GM18519 (cell line): ENCODE measurements at regions not wholly inside any gene's neighbourhood (a gene's known extent, or its start where the extent isn't known, plus 50 kb on each side); places are given as distances from the start of the nearest gene placed in this dataset.

Experiments
- ATAC-seq: cut with Tn5 transposase; IDR thresholded peaks from one replicate; pipeline ENCODE4 v1.9.1; 2021; ENCODE audit warnings: mild to moderate bottlenecking, moderate library complexity; ENCODE audit not compliant: unreplicated experiment, low FRiP score

- ATAC-seq, result no peak
These were observed 96.9 kb upstream of the KCNJ16 start for GRCh38 chr17:69978056-69978646.

- ATAC-seq, result no peak
These were observed 93.6 kb upstream of the KCNJ16 start for GRCh38 chr17:69981441-69981840.

- no peak for ATAC-seq
These were observed 79.5 kb upstream of the KCNJ16 start for GRCh38 chr17:69995476-69995875.

- no peak for ATAC-seq
These were observed 77.7 kb upstream of the KCNJ16 start for GRCh38 chr17:69997332-69997731.

- no peak for ATAC-seq
These were observed 75.8 kb upstream of the KCNJ16 start for GRCh38 chr17:69999253-69999652.

GRCh38 chr17:70006159-70006558 is 68.9 kb upstream of the KCNJ16 start:
- no peak for ATAC-seq

- no peak for ATAC-seq
These were observed 63.3 kb upstream of the KCNJ16 start for GRCh38 chr17:70011750-70012149.

GRCh38 chr17:70013911-70014310 is 61.1 kb upstream of the KCNJ16 start:
- ATAC-seq, result no peak

GRCh38 chr17:70017112-70017511 is 57.9 kb upstream of the KCNJ16 start:
- no peak for ATAC-seq

GRCh38 chr17:70017941-70018340 is 57.1 kb upstream of the KCNJ16 start:
- ATAC-seq, result no peak

GRCh38 chr17:70021726-70022125 is 53.3 kb upstream of the KCNJ16 start:
- ATAC-seq, result no peak

GRCh38 chr17:70022175-70022574 is 52.9 kb upstream of the KCNJ16 start:
- no peak for ATAC-seq

GRCh38 chr17:70024253-70024652 is 50.8 kb upstream of the KCNJ16 start:
- no peak for ATAC-seq
